CD4-positive, alpha-beta T cell treated with Interferon gamma for 1 hour (primary cell): ENCODE measurements at regions not wholly inside any gene's neighbourhood (a gene's known extent, or its start where the extent isn't known, plus 50 kb on each side); places are given as distances from the start of the nearest gene placed in this dataset.
"Not testable (repeated sequence)": the region's sequence is repeated elsewhere in the genome, so short reads cannot be mapped to it uniquely, and the experiment has no call there.

ENCODE experiments used
- DNase-seq: peaks from one replicate; pipeline ENCODE4 v3.0.0-alpha.2; 2020

- not testable (repeated sequence) for DNase-seq
Observed at GRCh38 chr10:23545866-23546265, 107.0 kb downstream of the OTUD1 start.

GRCh38 chr10:23556727-23557440, 118.0 kb downstream of the OTUD1 start:
- DNase-seq, result no peak

GRCh38 chr10:23557777-23558176, 118.9 kb downstream of the OTUD1 start:
- no peak for DNase-seq

GRCh38 chr10:23558361-23558799, 119.5 kb downstream of the OTUD1 start:
- DNase-seq, result no peak

- no peak for DNase-seq
Observed at GRCh38 chr10:23568996-23569395, 130.1 kb downstream of the OTUD1 start.

- DNase-seq, result no peak
Observed at GRCh38 chr10:23571884-23572283, 133.0 kb downstream of the OTUD1 start.

GRCh38 chr10:23581906-23582450, 143.1 kb downstream of the OTUD1 start:
- DNase-seq, result no peak

GRCh38 chr10:23584396-23584795, 145.5 kb downstream of the OTUD1 start:
- DNase-seq, result no peak

- no peak for DNase-seq
Observed at GRCh38 chr10:23585186-23585585, 146.3 kb downstream of the OTUD1 start.

- DNase-seq, result no peak
Observed at GRCh38 chr10:23585666-23586065, 146.8 kb downstream of the OTUD1 start.

- DNase-seq, result not testable (repeated sequence)
Observed at GRCh38 chr10:23595278-23595677, 156.4 kb downstream of the OTUD1 start.

- DNase-seq, result no peak
Observed at GRCh38 chr10:23604613-23605012, 165.7 kb downstream of the OTUD1 start.

- DNase-seq, result no peak
Observed at GRCh38 chr10:23606456-23606855, 167.6 kb downstream of the OTUD1 start.

- no peak for DNase-seq
Observed at GRCh38 chr10:23608926-23609325, 170.1 kb downstream of the OTUD1 start.

GRCh38 chr10:23610626-23611307, 171.9 kb downstream of the OTUD1 start:
- DNase-seq, result no peak

- DNase-seq, result no peak
Observed at GRCh38 chr10:23611308-23612029, 172.6 kb downstream of the OTUD1 start.

- DNase-seq, result no peak
Observed at GRCh38 chr10:23613900-23614299, 175.0 kb downstream of the OTUD1 start.

GRCh38 chr10:23614483-23614882, 175.6 kb downstream of the OTUD1 start:
- DNase-seq, result no peak

GRCh38 chr10:23630376-23630775, 191.5 kb downstream of the OTUD1 start:
- no peak for DNase-seq

- no peak for DNase-seq
Observed at GRCh38 chr10:23630885-23631284, 192.0 kb downstream of the OTUD1 start.

GRCh38 chr10:23643111-23643780, 204.4 kb downstream of the OTUD1 start:
- DNase-seq, result peak; percentile 52

GRCh38 chr10:23648618-23649017, 209.7 kb downstream of the OTUD1 start:
- DNase-seq, result no peak

GRCh38 chr10:23656735-23657134, 217.9 kb downstream of the OTUD1 start:
- no peak for DNase-seq
